Heart right ventricle (tissue), 16 donors: ENCODE measurements at regions not wholly inside any gene's neighbourhood (a gene's known extent, or its start where the extent isn't known, plus 50 kb on each side); places are given as distances from the start of the nearest gene placed in this dataset.
A peak's percentile ranks its signal among the peaks of the same experiment; 100 is the strongest.

Experiments
- ATAC-seq, 8 donors: fragments of 200-7000 bp; cut with Tn5 transposase; one replicate each; pipeline ENCODE4 v1.9.1; 2020; ENCODE audit warnings: mild to moderate bottlenecking in 8 of 8, moderate library complexity in 8 of 8, moderate number of reproducible peaks in 1 of 8
- DNase-seq, 2 donors: peaks; one replicate each; pipeline ENCODE4 v3.0.0-alpha.2; 2020
- H3K27ac ChIP-seq, 10 donors: fragments of 200-600 bp; sonication (generic) in 2 of 10; one replicate each; pipeline versions ENCODE4 v1.5.0 to v1.8.0; 2020 to 2022; ENCODE audit warnings: mild to moderate bottlenecking in 3 of 10
- H3K27me3 ChIP-seq, 7 donors: fragments of 200-600 bp; one replicate each; pipeline ENCODE4 v1.8.0; 2021 to 2022; ENCODE audit warnings: mild to moderate bottlenecking in 2 of 7
- H3K36me3 ChIP-seq, 9 donors: fragments of 200-600 bp; sonication (generic) in 1 of 9; one replicate each; pipeline versions ENCODE4 v1.5.0 to v1.8.0; 2020 to 2022; ENCODE audit warnings: mild to moderate bottlenecking in 2 of 9
- H3K4me1 ChIP-seq, 9 donors: fragments of 200-600 bp; sonication (generic) in 1 of 9; one replicate each; pipeline versions ENCODE4 v1.5.0 to v1.8.0; 2020 to 2022; ENCODE audit warnings: mild to moderate bottlenecking in 4 of 9
- H3K4me3 ChIP-seq, 10 donors: fragments of 200-600 bp; sonication (generic) in 2 of 10; one replicate each; pipeline versions ENCODE4 v1.5.0 to v1.8.0; 2020 to 2022; ENCODE audit warnings: mild to moderate bottlenecking in 7 of 10, moderate library complexity in 2 of 10
- H3K9me3 ChIP-seq, 11 donors: fragments of 200-600 bp in 10 of 11; sonication (generic) in 2 of 11; one replicate each; pipeline versions ENCODE4 v1.5.0 to v1.8.0; 2013 to 2022; ENCODE audit warnings: mild to moderate bottlenecking in 2 of 11, control low read depth in 1 of 11, moderate library complexity in 1 of 11
- CTCF ChIP-seq, 9 donors: fragments of 200-600 bp; sonication (generic) in 2 of 9; IDR thresholded peaks; one replicate each; pipeline versions ENCODE4 v1.5.0 to v1.8.0; 2021 to 2022; ENCODE audit warnings: antibody characterized with exemption in 9 of 9, mild to moderate bottlenecking in 5 of 9, moderate library complexity in 1 of 9
- WGBS, 2 donors: extraction: QIAGEN DNeasy Blood & Tissue Kit; methylation state at CpG; one replicate each; pipeline ENCODE4 v1.1.7; 2013; ENCODE audit warnings: inconsistent platforms in 1 of 2; 5-methylcytosine and 5-hydroxymethylcytosine counted together
- intact Hi-C, 10 donors: fragments of 100-400 bp; cut with DNase I; formaldehyde crosslinking; loops; one replicate each; pipeline versions ENCODE4 v1.11.1 to v1.14.2; 2022
- donor health status: Arrhythmogenic right ventricular cardiomyopathy.
- donor health status: ischemic (EF 13 %, LVEDD 7.1; RV severe dilation, severe dysfunction).
- donor health status: healthy with polysubstance abuse.
- donor health status: DM: no; HTN: yes; CAD: no.
- donor health status: DM: no; HTN: no; CAD: no.
- donor health status: ischemic (EF 25% LVEDD 6.9; RV normal size, moderate dysfunction).
- donor health status: ischemic (EF 25% LVEDD 5.7; RV mildly dilated, moderate dysfunction).
- donor health status: healthy.
- donor health status: DM: yes; HTN: yes; CAD: no.
- donor health status: Ischemic cardiomyopathy.
- donor health status: ischemic (EF 35%, LVEDD 5.7; RV mildly dilated, moderate dysfunction).
- donor health status: nonischemic (EF 11% LVEDD 7.7; RV severe dilation, severe dysfunction).
- donor health status: DM: yes; HTN: yes; CAD: no.
- donor health status: PGD.
- donor health status: ischemic (EF 29% LVEDD 5.4; RV normal size, mild dysfunction).
- donor health status: nonischemic (EF 23%, LVEDD 6.1; RV moderate dilation, normal function).

- no peaks in the 10 kb centered on the region for H3K27me3 ChIP-seq
- DNase-seq (no peak), ATAC-seq (no peak)
- no peak overlapping the region for H3K27ac ChIP-seq
- peaks cover 0 to 19% (median 0%) of the 10 kb centered on the region in 9 donors for H3K4me1 ChIP-seq
- no peaks in the 10 kb centered on the region for H3K9me3 ChIP-seq
- no peak for TF ChIP-seq CTCF (IDR thresholded peaks at IDR 0.05)
- WGBS, 2 donors: 42 to 64% methylated on average over 4 of the region's 4 CpGs
- no peaks in the 10 kb centered on the region for H3K36me3 ChIP-seq
- H3K4me3 ChIP-seq: no peak overlapping the region
- intact Hi-C loops: loop anchor here in 1 of 10 donors (10.0 kb wide), 1 partner anchor 84 kb away; the partner anchor contains the start of gene TNIK
Observed at GRCh38 chr3:171548917-171549316, 88.7 kb upstream of the TNIK start.

GRCh38 chr3:171543759-171544300, 83.6 kb upstream of the TNIK start:
- Histone ChIP-seq H3K27me3 (no peaks in the 10 kb centered on the region), H3K4me3 (no peak overlapping the region), H3K9me3 (no peaks in the 10 kb centered on the region), H3K27ac (no peak overlapping the region), H3K36me3 (no peaks in the 10 kb centered on the region), H3K4me1 (peaks cover 0 to 3% (median 0%) of the 10 kb centered on the region in 9 donors)
- intact Hi-C loops: loop anchor here in 1 of 10 donors (10.0 kb wide), 1 partner anchor 79 kb away; the partner anchor contains the start of gene TNIK
- DNase-seq (no peak), ATAC-seq (peak in 1 of 8 donors; percentile 18)
- WGBS, 2 donors: 82 to 94% methylated on average over 7 of the region's 7 CpGs
- TF ChIP-seq CTCF (IDR thresholded peaks at IDR 0.05): no peak

- intact Hi-C loops: loop anchor here in 1 of 10 donors (10.0 kb wide), 1 partner anchor 78 kb away; the partner anchor contains the start of gene TNIK
- WGBS, 2 donors: 47 to 48% methylated on average over 2 of the region's 2 CpGs
Observed at GRCh38 chr3:171542976-171543375, 82.8 kb upstream of the TNIK start.

GRCh38 chr3:171541647-171542046, 81.4 kb upstream of the TNIK start:
- H3K4me1 ChIP-seq: peaks cover 0 to 3% (median 0%) of the 10 kb centered on the region in 9 donors
- no peak for DNase-seq
- H3K4me3 ChIP-seq: no peak overlapping the region
- no peak for TF ChIP-seq CTCF (IDR thresholded peaks at IDR 0.05)
- no peak overlapping the region for H3K27ac ChIP-seq
- no peak for ATAC-seq
- no peaks in the 10 kb centered on the region for H3K27me3 ChIP-seq
- H3K9me3 ChIP-seq: no peaks in the 10 kb centered on the region
- no peaks in the 10 kb centered on the region for H3K36me3 ChIP-seq
- intact Hi-C loops: loop anchor here in 1 of 10 donors (10.0 kb wide), 1 partner anchor 77 kb away; the partner anchor contains the start of gene TNIK

More at GRCh38 chr3:171542976-171543375, 82.8 kb upstream of the TNIK start:
- no peaks in the 10 kb centered on the region for H3K36me3 ChIP-seq
- no peaks in the 10 kb centered on the region for H3K27me3 ChIP-seq
- TF ChIP-seq CTCF (IDR thresholded peaks at IDR 0.05): no peak
- no peak overlapping the region for H3K27ac ChIP-seq
- H3K4me3 ChIP-seq: no peak overlapping the region
- H3K4me1 ChIP-seq: peaks cover 0 to 3% (median 0%) of the 10 kb centered on the region in 9 donors
- H3K9me3 ChIP-seq: no peaks in the 10 kb centered on the region
- DNase-seq: no peak
- ATAC-seq: no peak
